Glutamatergic neuron (in vitro differentiated cells): ENCODE measurements at regions not wholly inside any gene's neighbourhood (a gene's known extent, or its start where the extent isn't known, plus 50 kb on each side); places are given as distances from the start of the nearest gene placed in this dataset.

Source experiments
- DNase-seq: peaks from one replicate; pipeline ENCODE4 v3.0.0; 2022
- H3K27ac Mint-ChIP-seq: one replicate; pipeline ENCODE4 v1.8.0; 2020; ENCODE audit warnings: mild to moderate bottlenecking, mixed read lengths, inconsistent platforms; ENCODE audit not compliant: unreplicated experiment
- H3K27me3 Mint-ChIP-seq: one replicate; pipeline ENCODE4 v1.8.0; 2020; ENCODE audit warnings: mild to moderate bottlenecking, moderate library complexity, mixed read lengths, inconsistent platforms; ENCODE audit not compliant: unreplicated experiment
- H3K36me3 Mint-ChIP-seq: one replicate; pipeline ENCODE4 v1.8.0; 2020; ENCODE audit warnings: mild to moderate bottlenecking, mixed read lengths, inconsistent platforms; ENCODE audit not compliant: unreplicated experiment
- H3K4me1 Mint-ChIP-seq: one replicate; pipeline ENCODE4 v1.8.0; 2020; ENCODE audit warnings: mild to moderate bottlenecking, low read depth, mixed read lengths, inconsistent platforms; ENCODE audit not compliant: unreplicated experiment
- H3K4me3 Mint-ChIP-seq: one replicate; pipeline ENCODE4 v1.8.0; 2020; ENCODE audit warnings: mild to moderate bottlenecking, mixed read lengths, inconsistent platforms; ENCODE audit not compliant: unreplicated experiment
- H3K9me3 Mint-ChIP-seq: one replicate; pipeline ENCODE4 v1.8.0; 2020; ENCODE audit warnings: mild to moderate bottlenecking, moderate library complexity, mixed read lengths, inconsistent platforms; ENCODE audit not compliant: unreplicated experiment
- CTCF ChIP-seq: fragments of 200-600 bp; sonication (generic); IDR thresholded peaks from one replicate; pipeline ENCODE4 v1.5.0; 2021; ENCODE audit not compliant: partially characterized antibody, unreplicated experiment

- H3K4me3 Mint-ChIP-seq = no peak overlapping the region
- TF ChIP-seq CTCF = no peak
- DNase-seq = no peak
- peaks cover 4% of the 10 kb centered on the region for H3K27me3 Mint-ChIP-seq
- H3K27ac Mint-ChIP-seq = no peak overlapping the region
- no peaks in the 10 kb centered on the region for H3K4me1 Mint-ChIP-seq
- H3K36me3 Mint-ChIP-seq = peaks cover 5% of the 10 kb centered on the region
- no peaks in the 10 kb centered on the region for H3K9me3 Mint-ChIP-seq
Observed at GRCh38 chr10:33617381-33618080, 283.1 kb upstream of the NRP1 start.

DNA sequence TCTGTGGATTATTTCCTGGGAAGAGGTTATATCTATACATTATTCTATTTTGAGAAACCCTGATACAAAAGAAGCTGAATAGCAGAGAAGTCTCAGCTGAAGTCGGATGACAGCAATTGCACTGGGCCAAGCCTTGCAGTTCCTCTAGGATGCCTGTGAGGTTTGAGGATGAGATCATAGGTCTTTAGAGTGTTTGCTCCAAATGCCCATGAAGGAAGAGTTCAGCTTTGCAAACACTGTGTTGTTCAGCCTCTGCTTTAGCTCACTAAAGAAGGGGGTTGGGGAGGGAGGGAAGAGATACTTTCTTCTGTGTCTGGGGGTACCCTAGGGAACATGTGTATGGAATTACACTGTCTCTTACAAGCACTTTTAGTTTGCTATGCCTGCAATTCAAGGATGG, 282.5 kb upstream of the NRP1 start:
- Mint-ChIP-seq H3K4me1 (no peaks in the 10 kb centered on the region), H3K27ac (no peak overlapping the region), H3K27me3 (peaks cover 4% of the 10 kb centered on the region), H3K4me3 (no peak overlapping the region), H3K9me3 (no peaks in the 10 kb centered on the region), H3K36me3 (peaks cover 5% of the 10 kb centered on the region)
- DNase-seq = no peak
- TF ChIP-seq CTCF = no peak

GRCh38 chr10:33612551-33612950, 278.1 kb upstream of the NRP1 start:
- Mint-ChIP-seq H3K36me3 (peaks cover 5% of the 10 kb centered on the region), H3K4me1 (no peaks in the 10 kb centered on the region), H3K4me3 (no peak overlapping the region), H3K27ac (no peak overlapping the region), H3K9me3 (no peaks in the 10 kb centered on the region), H3K27me3 (peaks cover 2% of the 10 kb centered on the region)
- TF ChIP-seq CTCF = no peak
- no peak for DNase-seq

GRCh38 chr10:33612116-33612515, 277.6 kb upstream of the NRP1 start:
- Mint-ChIP-seq H3K4me3 (no peak overlapping the region), H3K9me3 (no peaks in the 10 kb centered on the region), H3K27ac (no peak overlapping the region), H3K36me3 (peaks cover 5% of the 10 kb centered on the region), H3K4me1 (no peaks in the 10 kb centered on the region), H3K27me3 (peaks cover 2% of the 10 kb centered on the region)
- TF ChIP-seq CTCF = no peak
- no peak for DNase-seq

DNA sequence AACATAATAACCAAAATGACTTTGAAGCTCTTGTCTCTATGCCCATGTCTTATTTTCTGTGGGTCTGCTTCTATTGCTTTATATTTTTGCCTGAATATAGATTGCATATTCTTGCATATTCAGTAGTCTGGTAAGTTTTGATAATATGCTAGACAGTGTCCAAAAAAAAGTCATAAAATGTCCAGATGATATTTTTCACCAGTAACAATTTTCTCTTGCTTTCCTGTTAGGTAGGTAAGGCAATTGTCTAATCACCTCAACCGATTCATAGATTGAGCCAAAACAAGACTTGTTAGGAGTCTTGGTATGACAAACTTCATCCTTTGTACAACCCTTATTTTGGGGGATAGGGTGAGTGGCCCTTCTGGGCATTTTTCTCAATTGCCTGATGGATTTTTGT, 277.0 kb upstream of the NRP1 start:
- Mint-ChIP-seq H3K4me1 (no peaks in the 10 kb centered on the region), H3K36me3 (peaks cover 5% of the 10 kb centered on the region), H3K27ac (no peak overlapping the region), H3K9me3 (no peaks in the 10 kb centered on the region), H3K27me3 (peaks cover 2% of the 10 kb centered on the region), H3K4me3 (no peak overlapping the region)
- no peak for TF ChIP-seq CTCF
- no peak for DNase-seq
